Islet of Langerhans (tissue), 1 donor: ENCODE measurements at regions not wholly inside any gene's neighbourhood (a gene's known extent, or its start where the extent isn't known, plus 50 kb on each side); places are given as distances from the start of the nearest gene placed in this dataset.
"Not testable (repeated sequence)": the region's sequence is repeated elsewhere in the genome, so short reads cannot be mapped to it uniquely, and the experiment has no call there.

Source experiments
- FAIRE-seq: peaks from one replicate; lab custom pipeline; 2011; peaks lifted over from hg19 to GRCh38; lab: Jason Lieb, UNC

- FAIRE-seq, result no peak
Measured at GRCh38 chr14:99023371-99023770, 248.6 kb downstream of the BCL11B start.

GRCh38 chr14:99024926-99025325 lies 247.1 kb downstream of the BCL11B start:
- FAIRE-seq, result no peak

- FAIRE-seq, result no peak
Measured at GRCh38 chr14:99025418-99025817, 246.6 kb downstream of the BCL11B start.

GRCh38 chr14:99026471-99026870 lies 245.5 kb downstream of the BCL11B start:
- no peak for FAIRE-seq

- no peak for FAIRE-seq
Measured at GRCh38 chr14:99028041-99028440, 244.0 kb downstream of the BCL11B start.

GRCh38 chr14:99028521-99028920 lies 243.5 kb downstream of the BCL11B start:
- no peak for FAIRE-seq

GRCh38 chr14:99029145-99029915 lies 242.7 kb downstream of the BCL11B start:
- FAIRE-seq, result no peak

GRCh38 chr14:99029916-99030305 lies 242.1 kb downstream of the BCL11B start:
- FAIRE-seq, result no peak

GRCh38 chr14:99030454-99030853 lies 241.5 kb downstream of the BCL11B start:
- no peak for FAIRE-seq

- no peak for FAIRE-seq
Measured at GRCh38 chr14:99032759-99033158, 239.2 kb downstream of the BCL11B start.

- no peak for FAIRE-seq
Measured at GRCh38 chr14:99033951-99034350, 238.0 kb downstream of the BCL11B start.

GRCh38 chr14:99034711-99035171 lies 237.3 kb downstream of the BCL11B start:
- FAIRE-seq, result no peak

- FAIRE-seq, result no peak
Measured at GRCh38 chr14:99035268-99035667, 236.7 kb downstream of the BCL11B start.

GRCh38 chr14:99035712-99036610 lies 236.0 kb downstream of the BCL11B start:
- no peak for FAIRE-seq

- no peak for FAIRE-seq
Measured at GRCh38 chr14:99036611-99037293, 235.2 kb downstream of the BCL11B start.

GRCh38 chr14:99037326-99037725 lies 234.7 kb downstream of the BCL11B start:
- FAIRE-seq, result not testable (repeated sequence)

- FAIRE-seq, result no peak
Measured at GRCh38 chr14:99037777-99038430, 234.1 kb downstream of the BCL11B start.

- no peak for FAIRE-seq
Measured at GRCh38 chr14:99038431-99038820, 233.6 kb downstream of the BCL11B start.

GRCh38 chr14:99039331-99040041 lies 232.5 kb downstream of the BCL11B start:
- no peak for FAIRE-seq

GRCh38 chr14:99040052-99040451 lies 231.9 kb downstream of the BCL11B start:
- FAIRE-seq, result no peak

GRCh38 chr14:99040711-99041110 lies 231.3 kb downstream of the BCL11B start:
- FAIRE-seq, result no peak
